ENCODE measurements at regions not wholly inside any gene's neighbourhood (a gene's known extent, or its start where the extent isn't known, plus 50 kb on each side); places are given as distances from the start of the nearest gene placed in this dataset.

- Mint-ChIP-seq H3K9me3 (ENCODE audit: low read depth) (no peaks in the 10 kb centered on the region), H3K27ac (ENCODE audit: unreplicated experiment) (no peak overlapping the region), H3K4me1 (ENCODE audit: low read depth) (no peaks in the 10 kb centered on the region), H3K27me3 (ENCODE audit: low read depth) (peaks cover 15% of the 10 kb centered on the region), H3K4me3 (ENCODE audit: unreplicated experiment) (no peak overlapping the region), H3K36me3 (ENCODE audit: low read depth) (no peaks in the 10 kb centered on the region)
- no peak for DNase-seq (ENCODE audit: low spot score)
- TF ChIP-seq CTCF (IDR thresholded peaks at IDR 0.05), result no peak
Observed at GRCh38 chr10:23493711-23494110, 54.8 kb downstream of the OTUD1 start.

- H3K4me3 Mint-ChIP-seq (ENCODE audit: unreplicated experiment), result no peak overlapping the region
- no peaks in the 10 kb centered on the region for H3K36me3 Mint-ChIP-seq (ENCODE audit: low read depth)
- H3K9me3 Mint-ChIP-seq (ENCODE audit: low read depth), result no peaks in the 10 kb centered on the region
- H3K27ac Mint-ChIP-seq (ENCODE audit: unreplicated experiment), result no peak overlapping the region
- H3K27me3 Mint-ChIP-seq (ENCODE audit: low read depth), result peaks cover 15% of the 10 kb centered on the region
- DNase-seq (ENCODE audit: low spot score), result no peak
- no peak for TF ChIP-seq CTCF (IDR thresholded peaks at IDR 0.05)
- no peaks in the 10 kb centered on the region for H3K4me1 Mint-ChIP-seq (ENCODE audit: low read depth)
Observed at GRCh38 chr10:23496727-23497126, 57.9 kb downstream of the OTUD1 start.

- Mint-ChIP-seq H3K4me3 (ENCODE audit: unreplicated experiment) (no peak overlapping the region), H3K36me3 (ENCODE audit: low read depth) (no peaks in the 10 kb centered on the region), H3K4me1 (ENCODE audit: low read depth) (no peaks in the 10 kb centered on the region), H3K27ac (ENCODE audit: unreplicated experiment) (no peak overlapping the region), H3K27me3 (ENCODE audit: low read depth) (peaks cover 15% of the 10 kb centered on the region), H3K9me3 (ENCODE audit: low read depth) (no peaks in the 10 kb centered on the region)
- DNase-seq (ENCODE audit: low spot score), result no peak
- no peak for TF ChIP-seq CTCF (IDR thresholded peaks at IDR 0.05)
Observed at GRCh38 chr10:23499372-23500132, 60.7 kb downstream of the OTUD1 start.

GRCh38 chr10:23505797-23506465 is 67.1 kb downstream of the OTUD1 start:
- H3K27ac Mint-ChIP-seq (ENCODE audit: unreplicated experiment), result no peak overlapping the region
- H3K4me1 Mint-ChIP-seq (ENCODE audit: low read depth), result no peaks in the 10 kb centered on the region
- H3K27me3 Mint-ChIP-seq (ENCODE audit: low read depth), result peaks cover 2% of the 10 kb centered on the region

More at GRCh38 chr10:23505797-23506465, 67.1 kb downstream of the OTUD1 start:
- H3K9me3 Mint-ChIP-seq (ENCODE audit: low read depth), result peaks cover 8% of the 10 kb centered on the region
- no peak for TF ChIP-seq CTCF (IDR thresholded peaks at IDR 0.05)
- no peaks in the 10 kb centered on the region for H3K36me3 Mint-ChIP-seq (ENCODE audit: low read depth)
- no peak overlapping the region for H3K4me3 Mint-ChIP-seq (ENCODE audit: unreplicated experiment)
- no peak for DNase-seq (ENCODE audit: low spot score)
